Activated naive CD8-positive, alpha-beta T cell treated with anti-CD3 and anti-CD28 coated beads for 36 hours (primary cell): ENCODE measurements at regions not wholly inside any gene's neighbourhood (a gene's known extent, or its start where the extent isn't known, plus 50 kb on each side); places are given as distances from the start of the nearest gene placed in this dataset.

ENCODE experiments used
- DNase-seq: peaks from one replicate; pipeline ENCODE4 v3.0.0; 2021
- H3K27ac Mint-ChIP-seq: one replicate; pipeline ENCODE4 v1.8.0; 2022; ENCODE audit warnings: mild to moderate bottlenecking, moderate library complexity, mixed read lengths
- H3K27me3 Mint-ChIP-seq: one replicate; pipeline ENCODE4 v1.8.0; 2022; ENCODE audit warnings: mild to moderate bottlenecking, mixed read lengths
- H3K36me3 Mint-ChIP-seq: one replicate; pipeline ENCODE4 v1.8.0; 2021; ENCODE audit warnings: mild to moderate bottlenecking, mixed read lengths
- H3K4me1 Mint-ChIP-seq: one replicate; pipeline ENCODE4 v1.8.0; 2021; ENCODE audit warnings: mixed read lengths
- H3K4me3 Mint-ChIP-seq: one replicate; pipeline ENCODE4 v1.8.0; 2022; ENCODE audit warnings: mild to moderate bottlenecking, moderate library complexity, mixed read lengths
- H3K9me3 Mint-ChIP-seq: one replicate; pipeline ENCODE4 v1.8.0; 2022; ENCODE audit warnings: mixed read lengths

DNA sequence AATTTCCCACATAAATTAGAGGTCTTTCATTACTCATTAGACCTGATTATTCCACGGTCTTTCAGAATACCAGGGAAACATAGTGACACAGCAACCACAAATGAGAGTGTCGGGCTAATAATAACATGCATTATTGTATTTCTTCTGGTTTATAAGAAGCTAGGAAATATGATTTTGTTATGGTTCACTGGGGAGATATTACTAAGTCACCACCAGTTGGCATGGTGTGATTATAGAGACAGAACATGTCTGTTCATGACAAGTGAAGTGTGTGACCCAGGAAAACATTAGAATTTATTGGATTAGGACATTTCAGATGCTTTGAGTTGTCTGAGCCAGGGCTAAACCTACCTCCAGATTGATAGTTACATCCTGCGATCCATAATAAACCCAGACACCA lies 494.4 kb downstream of the FBXO15 start:
- DNase-seq: no peak
- Mint-ChIP-seq H3K4me1 (no peaks in the 10 kb centered on the region), H3K27me3 (no peaks in the 10 kb centered on the region), H3K4me3 (no peak overlapping the region), H3K36me3 (no peaks in the 10 kb centered on the region), H3K9me3 (no peaks in the 10 kb centered on the region), H3K27ac (no peak overlapping the region)

DNA sequence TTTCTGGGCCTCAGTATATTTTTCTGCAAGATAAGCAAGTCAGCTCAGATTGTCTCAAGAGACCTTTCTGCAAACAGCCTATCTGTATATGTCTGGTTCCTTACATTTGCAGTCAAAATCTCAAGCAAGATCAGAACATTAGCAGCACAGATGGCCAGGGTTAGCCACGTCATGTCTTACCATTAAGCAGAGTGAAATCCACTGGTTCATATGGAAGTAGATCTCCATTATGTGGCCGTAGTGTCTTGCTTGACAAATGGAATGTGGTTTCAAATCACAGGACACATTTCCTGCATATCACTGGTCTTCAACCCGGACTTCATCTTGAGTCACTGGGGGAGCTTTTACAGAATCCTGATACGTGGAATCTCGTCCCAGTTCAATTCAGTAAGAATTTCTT lies 500.2 kb downstream of the FBXO15 start:
- DNase-seq: no peak
- no peak overlapping the region for H3K4me3 Mint-ChIP-seq
- no peaks in the 10 kb centered on the region for H3K36me3 Mint-ChIP-seq
- no peaks in the 10 kb centered on the region for H3K27me3 Mint-ChIP-seq
- H3K27ac Mint-ChIP-seq: no peak overlapping the region
- H3K4me1 Mint-ChIP-seq: no peaks in the 10 kb centered on the region
- H3K9me3 Mint-ChIP-seq: peaks cover 2% of the 10 kb centered on the region

GRCh38 chr18:73646772-73647171 lies 500.9 kb downstream of the FBXO15 start:
- no peak overlapping the region for H3K27ac Mint-ChIP-seq
- no peak overlapping the region for H3K4me3 Mint-ChIP-seq
- no peaks in the 10 kb centered on the region for H3K4me1 Mint-ChIP-seq
- no peak for DNase-seq
- H3K27me3 Mint-ChIP-seq: no peaks in the 10 kb centered on the region
- no peaks in the 10 kb centered on the region for H3K36me3 Mint-ChIP-seq
- peaks cover 2% of the 10 kb centered on the region for H3K9me3 Mint-ChIP-seq

- H3K27me3 Mint-ChIP-seq: no peaks in the 10 kb centered on the region
- DNase-seq: no peak
- no peaks in the 10 kb centered on the region for H3K4me1 Mint-ChIP-seq
- H3K9me3 Mint-ChIP-seq: peaks cover 2% of the 10 kb centered on the region
- H3K4me3 Mint-ChIP-seq: no peak overlapping the region
- no peak overlapping the region for H3K27ac Mint-ChIP-seq
- no peaks in the 10 kb centered on the region for H3K36me3 Mint-ChIP-seq
Observed at GRCh38 chr18:73646196-73646595, 501.4 kb downstream of the FBXO15 start.

DNA sequence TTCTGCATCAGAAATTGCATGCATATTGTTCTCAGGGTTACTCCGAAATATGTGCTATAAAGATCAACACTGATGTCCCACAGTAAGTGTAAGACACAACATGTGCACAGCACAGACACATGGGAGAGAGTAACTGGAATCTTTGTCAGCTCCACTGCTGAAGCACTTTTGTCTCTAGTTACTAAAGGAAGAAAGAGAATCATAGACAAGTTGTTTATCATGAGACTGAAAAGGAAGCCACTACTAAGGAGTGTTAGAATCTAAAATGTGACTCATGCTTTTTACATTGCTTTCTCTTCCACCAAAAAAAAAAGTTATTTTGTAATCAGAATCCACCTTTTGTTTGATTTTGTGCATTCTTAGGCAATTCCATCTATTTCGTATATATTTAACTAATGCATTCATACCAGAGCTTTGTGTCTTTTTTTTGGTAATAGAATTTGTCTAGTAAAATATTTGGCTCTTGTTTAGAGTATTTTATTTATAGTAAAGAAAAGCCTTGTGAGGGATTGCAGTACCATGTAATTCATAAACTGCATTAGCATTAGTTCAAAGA lies 502.4 kb downstream of the FBXO15 start:
- Mint-ChIP-seq H3K36me3 (no peaks in the 10 kb centered on the region), H3K27ac (no peak overlapping the region), H3K27me3 (no peaks in the 10 kb centered on the region), H3K9me3 (peaks cover 2% of the 10 kb centered on the region), H3K4me1 (no peaks in the 10 kb centered on the region), H3K4me3 (no peak overlapping the region)
- DNase-seq: no peak

DNA sequence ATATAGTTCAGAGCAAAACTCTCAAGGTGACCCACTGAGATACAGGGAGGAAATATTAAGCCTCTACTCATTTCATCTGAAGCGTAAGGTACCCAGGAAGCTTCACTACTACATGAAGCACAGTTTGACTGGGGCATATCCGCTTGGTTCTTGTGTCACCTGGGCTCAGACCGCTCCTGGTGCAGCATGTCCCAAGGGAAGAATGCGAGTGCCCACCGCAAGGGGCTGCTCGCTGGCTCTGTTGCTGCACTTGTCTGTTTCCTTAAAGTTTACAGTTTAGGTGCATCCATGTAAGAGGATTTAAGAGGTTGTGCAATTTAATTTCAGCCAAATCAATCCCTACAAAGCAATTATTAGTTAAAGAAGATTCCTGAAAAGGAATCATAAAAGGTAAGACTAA lies 507.8 kb downstream of the FBXO15 start:
- H3K36me3 Mint-ChIP-seq: no peaks in the 10 kb centered on the region
- no peak overlapping the region for H3K27ac Mint-ChIP-seq
- no peak for DNase-seq
- no peaks in the 10 kb centered on the region for H3K27me3 Mint-ChIP-seq
- no peak overlapping the region for H3K4me3 Mint-ChIP-seq
- peaks cover 2% of the 10 kb centered on the region for H3K9me3 Mint-ChIP-seq
- H3K4me1 Mint-ChIP-seq: no peaks in the 10 kb centered on the region

GRCh38 chr18:73638709-73639108 lies 508.9 kb downstream of the FBXO15 start:
- Mint-ChIP-seq H3K4me3 (no peak overlapping the region), H3K27me3 (no peaks in the 10 kb centered on the region), H3K27ac (no peak overlapping the region), H3K9me3 (no peaks in the 10 kb centered on the region), H3K36me3 (no peaks in the 10 kb centered on the region), H3K4me1 (no peaks in the 10 kb centered on the region)
- DNase-seq: no peak

- H3K27me3 Mint-ChIP-seq: no peaks in the 10 kb centered on the region
- H3K9me3 Mint-ChIP-seq: no peaks in the 10 kb centered on the region
- H3K36me3 Mint-ChIP-seq: no peaks in the 10 kb centered on the region
- DNase-seq: no peak
- no peak overlapping the region for H3K27ac Mint-ChIP-seq
- H3K4me1 Mint-ChIP-seq: no peaks in the 10 kb centered on the region
- no peak overlapping the region for H3K4me3 Mint-ChIP-seq
Observed at GRCh38 chr18:73636355-73636754, 511.3 kb downstream of the FBXO15 start.

- Mint-ChIP-seq H3K36me3 (no peaks in the 10 kb centered on the region), H3K27ac (no peak overlapping the region), H3K4me3 (no peak overlapping the region), H3K4me1 (no peaks in the 10 kb centered on the region), H3K9me3 (no peaks in the 10 kb centered on the region), H3K27me3 (peaks cover 4% of the 10 kb centered on the region)
- DNase-seq: no peak
Observed at GRCh38 chr18:73626859-73627258, 520.8 kb downstream of the FBXO15 start.

DNA sequence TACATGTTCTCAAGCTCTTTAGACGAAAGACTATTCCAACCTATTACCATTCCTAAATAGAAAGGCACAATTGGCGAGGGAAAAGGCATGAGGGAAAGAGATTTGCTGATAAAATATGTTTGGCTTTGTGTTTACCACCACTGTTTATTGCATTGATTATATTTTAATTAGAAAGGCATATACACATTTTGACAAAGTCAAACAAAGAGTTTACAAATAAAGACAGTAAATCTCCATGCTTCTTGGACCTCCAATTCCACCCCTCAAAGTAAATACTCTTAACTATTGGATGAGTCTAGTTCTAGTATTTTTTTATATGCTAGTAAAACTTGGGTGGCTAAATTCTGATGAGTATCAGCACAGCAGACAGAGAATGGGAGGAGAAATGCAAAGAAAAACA lies 521.4 kb downstream of the FBXO15 start:
- H3K4me3 Mint-ChIP-seq: no peak overlapping the region
- no peaks in the 10 kb centered on the region for H3K4me1 Mint-ChIP-seq
- no peaks in the 10 kb centered on the region for H3K36me3 Mint-ChIP-seq
- H3K27me3 Mint-ChIP-seq: peaks cover 4% of the 10 kb centered on the region
- H3K9me3 Mint-ChIP-seq: no peaks in the 10 kb centered on the region
- no peak overlapping the region for H3K27ac Mint-ChIP-seq
- DNase-seq: no peak

- H3K9me3 Mint-ChIP-seq: peaks cover 2% of the 10 kb centered on the region
- no peaks in the 10 kb centered on the region for H3K36me3 Mint-ChIP-seq
Observed at GRCh38 chr18:73621091-73621490, 526.5 kb downstream of the FBXO15 start.

GRCh38 chr18:73617981-73618380 lies 529.7 kb downstream of the FBXO15 start:
- H3K27me3 Mint-ChIP-seq: peaks cover 4% of the 10 kb centered on the region
- no peak overlapping the region for H3K4me3 Mint-ChIP-seq
- no peaks in the 10 kb centered on the region for H3K4me1 Mint-ChIP-seq
- H3K9me3 Mint-ChIP-seq: peaks cover 2% of the 10 kb centered on the region
- no peak overlapping the region for H3K27ac Mint-ChIP-seq
- DNase-seq: no peak
- no peaks in the 10 kb centered on the region for H3K36me3 Mint-ChIP-seq

More at GRCh38 chr18:73621091-73621490, 526.5 kb downstream of the FBXO15 start:
- no peak for DNase-seq
- H3K27ac Mint-ChIP-seq: no peak overlapping the region
- no peak overlapping the region for H3K4me3 Mint-ChIP-seq
- H3K27me3 Mint-ChIP-seq: peaks cover 4% of the 10 kb centered on the region
- no peaks in the 10 kb centered on the region for H3K4me1 Mint-ChIP-seq

DNA sequence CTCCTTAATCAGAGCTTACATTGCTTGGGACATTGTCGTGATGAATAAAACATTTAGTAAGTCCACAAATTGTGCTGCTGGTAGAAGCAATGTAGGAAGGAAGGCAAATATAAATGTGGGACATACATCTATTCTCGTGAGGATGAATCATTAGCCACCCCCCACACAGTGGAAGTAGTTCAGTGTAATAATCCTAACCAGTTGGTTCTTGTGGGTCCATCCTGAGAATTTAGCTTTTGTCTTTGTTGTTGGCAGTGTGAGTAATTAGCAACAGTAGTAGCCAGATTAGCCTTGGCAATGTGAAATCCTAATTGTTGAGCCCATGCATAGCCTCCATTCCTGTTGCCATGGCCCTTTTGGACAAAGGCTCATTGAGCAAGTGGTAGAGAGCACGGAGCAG lies 532.1 kb downstream of the FBXO15 start:
- H3K27ac Mint-ChIP-seq: no peak overlapping the region
- DNase-seq: no peak
- H3K4me3 Mint-ChIP-seq: no peak overlapping the region
- H3K27me3 Mint-ChIP-seq: no peaks in the 10 kb centered on the region
- H3K36me3 Mint-ChIP-seq: no peaks in the 10 kb centered on the region
- no peaks in the 10 kb centered on the region for H3K9me3 Mint-ChIP-seq
- H3K4me1 Mint-ChIP-seq: no peaks in the 10 kb centered on the region

DNA sequence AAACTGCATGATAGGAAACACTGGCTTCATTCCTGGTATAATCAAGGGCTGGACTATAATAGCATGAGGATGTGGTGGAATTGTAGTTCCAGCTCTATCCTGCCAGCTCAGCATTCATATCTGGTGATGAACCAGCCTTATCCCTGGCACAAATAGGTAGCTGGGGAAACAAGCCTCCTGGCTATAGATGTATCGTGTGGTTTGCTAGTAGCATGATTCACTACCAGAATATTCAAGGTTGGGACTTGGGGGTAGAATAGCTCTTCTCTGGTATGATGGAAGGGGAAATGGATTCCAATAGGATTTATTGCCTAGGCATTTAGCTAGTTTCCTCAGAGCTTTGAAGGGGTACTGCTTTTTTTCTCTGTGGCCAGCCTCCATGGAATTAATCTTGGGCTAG lies 532.8 kb downstream of the FBXO15 start:
- DNase-seq: no peak
- Mint-ChIP-seq H3K36me3 (no peaks in the 10 kb centered on the region), H3K9me3 (no peaks in the 10 kb centered on the region), H3K27me3 (no peaks in the 10 kb centered on the region), H3K27ac (no peak overlapping the region), H3K4me3 (no peak overlapping the region), H3K4me1 (no peaks in the 10 kb centered on the region)

GRCh38 chr18:73613706-73614340 lies 533.8 kb downstream of the FBXO15 start:
- no peak overlapping the region for H3K27ac Mint-ChIP-seq
- DNase-seq: no peak
- no peaks in the 10 kb centered on the region for H3K27me3 Mint-ChIP-seq
- no peaks in the 10 kb centered on the region for H3K9me3 Mint-ChIP-seq
- no peaks in the 10 kb centered on the region for H3K36me3 Mint-ChIP-seq
- no peaks in the 10 kb centered on the region for H3K4me1 Mint-ChIP-seq
- H3K4me3 Mint-ChIP-seq: no peak overlapping the region

GRCh38 chr18:73597832-73598615 lies 549.6 kb downstream of the FBXO15 start:
- no peaks in the 10 kb centered on the region for H3K4me1 Mint-ChIP-seq
- no peak overlapping the region for H3K27ac Mint-ChIP-seq
- no peak for DNase-seq
- no peak overlapping the region for H3K4me3 Mint-ChIP-seq
- no peaks in the 10 kb centered on the region for H3K27me3 Mint-ChIP-seq
- no peaks in the 10 kb centered on the region for H3K36me3 Mint-ChIP-seq
- H3K9me3 Mint-ChIP-seq: peaks cover 5% of the 10 kb centered on the region
